Activated effector memory CD4-positive, alpha-beta T cell treated with anti-CD3 and anti-CD28 coated beads, Interleukin-2, amount 50 U/mL, for 16 hours (primary cell): ENCODE measurements at regions not wholly inside any gene's neighbourhood (a gene's known extent, or its start where the extent isn't known, plus 50 kb on each side); places are given as distances from the start of the nearest gene placed in this dataset.
"Not testable (repeated sequence)": the region's sequence is repeated elsewhere in the genome, so short reads cannot be mapped to it uniquely, and the experiment has no call there.

Source experiments
- DNase-seq: peaks from one replicate; pipeline ENCODE4 v3.0.0-alpha.2; 2020

GRCh38 chr3:135560847-135561246 is 404.7 kb upstream of the PPP2R3A start:
- no peak for DNase-seq

- DNase-seq, result no peak
Measured at GRCh38 chr3:135564696-135565095, 400.8 kb upstream of the PPP2R3A start.

DNA sequence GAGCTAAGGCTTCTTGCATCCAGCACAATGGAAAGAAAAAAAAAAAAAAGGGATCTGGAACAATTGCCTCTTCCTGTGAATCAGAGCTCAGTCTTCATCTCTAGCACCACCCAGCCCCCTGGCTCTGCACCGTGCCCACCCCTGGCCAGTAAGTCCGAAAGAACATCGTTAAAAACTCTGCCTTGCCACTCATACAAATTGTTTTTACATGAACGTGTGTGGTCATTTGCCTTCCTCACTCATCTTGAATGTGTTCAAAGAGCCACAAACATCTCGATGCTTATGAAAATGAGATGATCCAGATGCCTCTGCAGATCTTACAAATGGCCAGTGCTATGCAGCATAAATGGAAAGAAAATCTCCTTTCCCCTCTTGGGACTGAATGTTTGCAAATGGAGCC is 400.0 kb upstream of the PPP2R3A start:
- DNase-seq, result no peak

- no peak for DNase-seq
Measured at GRCh38 chr3:135567223-135567622, 398.3 kb upstream of the PPP2R3A start.

DNA sequence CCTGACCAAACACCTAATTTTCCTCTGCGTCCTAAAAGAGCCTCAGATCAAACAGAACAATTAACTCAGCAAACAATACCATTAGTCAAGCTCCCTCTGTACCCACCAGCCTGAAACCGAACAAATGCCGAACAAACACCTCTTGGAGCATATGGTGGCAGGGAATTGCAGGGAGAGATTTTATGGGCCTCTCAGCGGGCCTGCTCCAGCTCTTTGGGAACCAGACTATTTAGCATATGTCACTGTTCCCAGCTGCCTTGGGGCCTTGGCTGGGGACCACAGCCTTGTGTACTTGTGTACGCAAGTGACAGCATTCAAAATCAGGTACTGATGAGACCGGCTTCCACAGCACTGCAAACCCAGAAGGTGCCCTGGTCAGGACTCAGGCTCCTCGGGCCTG is 388.8 kb upstream of the PPP2R3A start:
- no peak for DNase-seq

GRCh38 chr3:135581806-135582205 is 383.7 kb upstream of the PPP2R3A start:
- DNase-seq, result no peak

GRCh38 chr3:135582800-135583199 is 382.7 kb upstream of the PPP2R3A start:
- no peak for DNase-seq

- DNase-seq, result no peak
Measured at GRCh38 chr3:135596563-135596962, 369.0 kb upstream of the PPP2R3A start.

GRCh38 chr3:135597855-135598254 is 367.7 kb upstream of the PPP2R3A start:
- no peak for DNase-seq

DNA sequence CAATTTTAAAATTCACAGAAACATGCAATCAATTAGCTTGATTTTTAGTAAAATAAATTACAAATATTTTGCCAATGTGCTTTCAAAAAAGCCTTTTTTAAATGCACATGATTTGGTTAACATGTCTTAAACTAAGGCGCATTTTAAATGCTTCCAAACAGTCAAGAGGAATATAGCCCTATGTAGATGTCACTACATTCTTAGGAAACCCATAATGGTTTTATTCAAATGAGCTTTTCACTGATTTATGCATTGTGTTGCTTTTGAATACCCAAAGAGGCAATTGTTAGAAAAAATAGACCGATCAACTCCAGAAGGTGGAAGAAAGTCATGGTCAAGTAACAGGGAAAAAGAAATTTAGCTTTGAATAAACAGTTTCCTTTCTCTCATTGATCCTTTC is 366.9 kb upstream of the PPP2R3A start:
- DNase-seq, result no peak

DNA sequence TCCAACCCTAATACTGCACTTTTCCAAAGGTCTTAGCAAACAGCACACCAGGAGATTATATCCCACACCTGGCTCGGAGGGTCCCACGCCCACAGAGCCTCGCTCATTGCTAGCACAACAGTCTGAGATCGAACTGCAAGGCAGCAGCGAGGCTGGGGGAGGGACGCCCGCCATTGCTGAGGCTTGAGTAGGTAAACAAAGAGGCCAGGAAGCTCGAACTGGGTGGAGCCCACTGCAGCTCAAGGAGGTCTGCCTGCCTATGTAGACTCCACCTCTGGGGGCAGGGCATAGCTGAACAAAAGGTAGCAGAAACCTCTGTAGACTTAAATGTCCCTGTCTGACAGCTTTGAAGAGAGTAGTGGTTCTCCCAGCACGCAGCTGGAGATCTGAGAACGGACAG is 361.0 kb upstream of the PPP2R3A start:
- not testable (repeated sequence) for DNase-seq

GRCh38 chr3:135618123-135618522 is 347.4 kb upstream of the PPP2R3A start:
- no peak for DNase-seq

- no peak for DNase-seq
Measured at GRCh38 chr3:135621184-135621920, 344.2 kb upstream of the PPP2R3A start.

GRCh38 chr3:135622215-135622614 is 343.3 kb upstream of the PPP2R3A start:
- DNase-seq, result no peak

DNA sequence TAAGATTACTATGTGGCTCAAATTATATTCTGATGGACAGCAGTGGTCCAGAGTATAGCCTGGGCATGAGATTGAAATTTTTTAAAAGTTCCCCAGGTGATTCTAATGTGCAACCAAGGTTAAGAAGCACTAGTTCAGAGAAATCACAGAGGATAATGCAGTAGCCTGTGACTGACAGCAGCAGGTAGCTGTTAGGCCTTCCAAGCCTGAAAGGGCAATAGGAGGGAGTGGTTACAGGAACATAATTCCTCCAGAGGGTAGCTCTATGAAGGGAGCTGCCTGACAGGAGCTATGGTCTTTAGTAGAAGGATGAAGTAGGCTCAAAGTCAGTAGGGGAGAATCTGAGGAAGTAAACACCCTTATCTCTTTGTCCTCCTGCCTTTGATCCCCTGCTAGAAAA is 342.9 kb upstream of the PPP2R3A start:
- no peak for DNase-seq

DNA sequence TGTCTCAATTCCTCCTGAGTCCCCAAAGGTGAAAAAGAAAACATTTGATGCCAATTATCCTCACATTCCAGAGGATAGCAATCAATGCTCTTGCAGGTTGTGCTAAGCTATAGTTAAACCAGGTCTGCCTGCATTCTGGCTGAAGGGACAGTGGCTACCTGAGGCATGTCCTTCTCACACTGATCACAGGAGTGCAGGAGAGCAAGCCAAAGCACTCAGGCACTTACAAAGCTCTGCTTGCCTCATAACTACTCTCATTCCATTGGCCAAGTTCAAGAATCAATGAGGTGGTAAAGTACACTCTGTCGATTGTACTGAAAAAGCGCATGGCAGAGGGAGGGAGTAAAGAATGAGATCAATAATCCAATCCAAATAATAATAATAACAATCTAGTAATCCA is 342.0 kb upstream of the PPP2R3A start:
- no peak for DNase-seq

- DNase-seq, result no peak
Measured at GRCh38 chr3:135627057-135627456, 338.5 kb upstream of the PPP2R3A start.

- DNase-seq, result no peak
Measured at GRCh38 chr3:135629701-135630408, 335.7 kb upstream of the PPP2R3A start.

DNA sequence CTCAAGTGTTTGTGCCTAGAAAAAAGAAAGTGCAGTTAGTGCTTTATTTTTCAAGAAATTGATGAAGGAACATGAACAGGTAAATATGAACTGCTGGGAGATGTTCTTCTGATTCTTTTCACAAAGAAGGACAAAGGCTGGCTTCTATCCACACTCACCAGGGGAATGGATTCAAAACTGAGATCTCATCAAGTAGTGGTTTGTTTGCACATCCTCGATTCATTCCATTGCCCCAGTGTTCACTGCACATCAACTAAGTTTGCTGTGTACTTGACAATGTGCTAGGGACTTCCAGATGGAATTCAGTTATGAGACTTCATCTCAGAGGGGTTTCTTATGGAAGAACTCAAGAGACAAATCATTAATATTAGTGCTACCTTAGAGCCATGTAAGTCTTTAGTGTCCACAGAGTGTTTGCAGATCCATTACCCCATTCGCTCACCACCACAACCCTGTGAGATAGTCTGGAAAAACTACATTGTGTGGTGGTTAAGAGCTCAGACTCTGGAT is 332.9 kb upstream of the PPP2R3A start:
- no peak for DNase-seq

DNA sequence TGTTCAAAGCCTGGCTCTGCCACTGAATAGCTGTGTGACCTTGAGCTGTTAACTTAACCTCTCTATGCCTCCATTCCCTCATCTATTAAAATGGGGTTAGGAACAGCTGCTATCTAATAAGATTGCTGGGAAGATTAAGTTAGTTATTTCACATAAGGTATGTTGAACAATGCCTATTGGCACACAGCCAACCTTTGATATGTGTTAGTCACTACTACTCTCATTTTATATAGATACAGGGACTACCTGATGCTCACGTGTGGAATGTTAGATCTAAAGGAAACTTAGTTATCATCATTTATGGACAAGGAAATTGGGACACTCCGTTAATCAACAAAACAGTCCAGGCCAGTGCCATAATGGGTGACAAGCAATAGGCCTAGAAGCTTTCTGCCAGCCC is 332.4 kb upstream of the PPP2R3A start:
- no peak for DNase-seq

DNA sequence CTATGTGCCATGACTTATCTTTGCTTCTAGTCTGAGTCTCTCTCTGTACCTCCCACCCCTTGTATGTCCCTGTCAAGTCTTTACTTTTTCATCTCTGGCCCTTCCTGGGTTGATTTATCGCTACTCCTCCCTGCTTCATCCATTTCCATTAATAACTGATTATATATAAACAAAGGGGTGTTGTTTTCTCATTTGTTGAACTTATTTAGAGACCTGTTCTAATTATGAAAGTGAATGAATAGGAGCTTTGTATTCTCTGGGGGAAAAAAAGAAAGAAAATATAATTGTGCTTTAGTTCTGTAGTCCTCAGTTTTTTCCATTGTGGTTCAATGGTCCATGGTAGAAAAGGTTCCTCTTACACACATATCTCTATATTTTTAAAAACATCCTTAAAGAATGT is 328.9 kb upstream of the PPP2R3A start:
- DNase-seq, result no peak

GRCh38 chr3:135637013-135637412 is 328.5 kb upstream of the PPP2R3A start:
- DNase-seq, result no peak

DNA sequence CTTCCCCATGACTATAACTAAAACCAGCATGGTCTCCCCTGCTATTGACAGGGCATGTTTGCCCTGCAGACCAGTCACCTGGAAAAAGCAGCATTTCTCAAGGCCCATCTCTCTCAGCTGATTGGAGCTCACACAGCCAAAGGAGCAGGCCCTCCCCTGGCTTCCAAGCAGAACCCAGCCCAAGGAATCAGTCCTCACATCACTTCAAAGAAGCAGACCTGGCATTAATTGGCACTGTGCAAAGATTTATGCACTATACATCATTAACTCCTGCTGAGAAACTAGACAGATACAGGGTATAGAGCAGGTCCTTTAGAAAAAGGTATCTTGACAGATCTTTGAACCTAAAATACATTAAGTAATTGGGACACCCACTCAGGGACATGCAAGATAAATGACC is 323.8 kb upstream of the PPP2R3A start:
- no peak for DNase-seq

DNA sequence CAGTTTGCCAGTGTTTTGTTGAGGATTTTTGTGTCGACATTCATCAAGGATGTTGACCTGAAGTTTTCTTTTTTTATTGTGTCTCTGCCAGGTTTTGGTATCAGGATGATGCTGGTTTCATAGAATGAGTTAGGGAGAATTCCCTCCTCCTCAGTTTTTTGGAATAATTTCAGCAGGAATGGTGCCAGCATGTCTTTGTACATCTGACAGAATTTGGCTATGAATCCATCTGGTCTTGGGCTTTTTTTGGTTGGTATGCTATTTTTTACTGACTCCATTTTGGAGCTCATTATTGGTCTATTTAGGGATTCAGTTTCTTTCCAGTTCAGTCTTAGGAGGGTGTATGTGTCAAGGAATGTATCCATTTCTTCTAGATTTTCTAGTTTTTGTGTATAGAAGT is 320.0 kb upstream of the PPP2R3A start:
- no peak for DNase-seq

- DNase-seq, result no peak
Measured at GRCh38 chr3:135646873-135647272, 318.7 kb upstream of the PPP2R3A start.
